Panc1 (cell line): ENCODE measurements at regions not wholly inside any gene's neighbourhood (a gene's known extent, or its start where the extent isn't known, plus 50 kb on each side); places are given as distances from the start of the nearest gene placed in this dataset.

Experiments
- CTCF ChIP-seq: fragments of 450-650 bp; IDR thresholded peaks from 2 replicates; pipeline ENCODE4 v1.5.1; 2017; ENCODE audit warnings: mild to moderate bottlenecking
- POLR2AphosphoS5 ChIP-seq: IDR thresholded peaks from 2 replicates; pipeline ENCODE4 v1.6.1; 2012; ENCODE audit warnings: mild to moderate bottlenecking, low read depth, low read length, moderate library complexity
- REST ChIP-seq, 2 experiments: IDR thresholded peaks; 2 replicates each; pipeline ENCODE4 v1.6.1; 2011 to 2012; ENCODE audit warnings: low read depth in 2 of 2, control low read depth in 1 of 2, low read length in 1 of 2, mild to moderate bottlenecking in 1 of 2, moderate library complexity in 1 of 2; ENCODE audit not compliant: insufficient read depth in 1 of 2
- SIN3A ChIP-seq: IDR thresholded peaks from 2 replicates; pipeline ENCODE4 v1.6.1; 2012; ENCODE audit warnings: low read depth, mild to moderate bottlenecking, low read length, moderate library complexity, borderline replicate concordance; ENCODE audit not compliant: insufficient read depth

- TF ChIP-seq CTCF (no peak), REST (IDR thresholded peaks at IDR 0.05; ENCODE audit: insufficient read depth in 1 of 2, low read depth in 2 of 2, low read length in 1 of 2) (no peak), POLR2AphosphoS5 (no peak), SIN3A (no peak)
These were observed 478.6 kb downstream of the SLC4A3 start for GRCh38 chr2:220106065-220106464.
